HG02798 (cell line): ENCODE measurements at regions not wholly inside any gene's neighbourhood (a gene's known extent, or its start where the extent isn't known, plus 50 kb on each side); places are given as distances from the start of the nearest gene placed in this dataset.

Experiments
- ATAC-seq: cut with Tn5 transposase; IDR thresholded peaks from one replicate; pipeline ENCODE4 v1.9.1; 2021; ENCODE audit warnings: mild to moderate bottlenecking; ENCODE audit not compliant: unreplicated experiment, poor library complexity

GRCh38 chr10:124288928-124289850, 129.5 kb downstream of the OAT start:
- ATAC-seq, result no peak

DNA sequence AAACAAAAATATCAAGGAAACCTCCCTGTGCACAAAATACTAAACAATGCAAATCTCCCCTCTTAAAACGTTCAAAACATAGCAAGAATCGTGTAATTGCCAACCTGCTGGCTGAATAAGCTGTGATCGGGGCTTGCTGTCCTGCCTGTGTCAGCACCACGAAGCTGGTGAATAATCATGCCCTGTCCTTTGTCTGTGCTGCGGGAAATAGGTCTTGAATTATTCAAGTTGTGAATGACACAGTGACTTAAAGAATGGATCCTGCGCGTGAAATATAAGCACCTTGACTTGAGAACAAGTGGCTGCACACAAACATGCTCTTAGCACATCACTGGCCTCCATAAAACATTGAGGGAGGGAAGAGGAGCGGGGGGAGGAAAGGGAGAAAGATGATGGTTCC, 130.2 kb downstream of the OAT start:
- no peak for ATAC-seq

DNA sequence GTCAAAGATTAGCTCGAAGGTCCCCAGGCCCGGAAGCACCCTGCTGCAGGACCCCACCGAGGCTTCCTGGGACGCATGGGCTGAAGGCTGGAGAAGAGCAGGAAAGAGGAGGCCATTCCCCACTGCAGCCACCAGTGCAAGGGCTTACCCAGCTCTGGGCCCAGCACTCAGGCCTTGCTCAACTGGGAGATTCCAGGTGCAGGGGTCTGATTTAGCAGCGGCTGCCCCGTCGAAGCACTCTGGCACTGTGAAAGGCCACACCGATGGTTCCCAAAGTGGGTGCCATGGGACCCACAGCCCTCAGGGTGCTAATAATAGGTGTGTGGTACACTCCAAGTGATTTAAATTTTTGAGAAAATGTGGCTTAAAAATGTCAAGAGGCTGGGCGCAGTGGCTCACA, 130.9 kb downstream of the OAT start:
- no peak for ATAC-seq

DNA sequence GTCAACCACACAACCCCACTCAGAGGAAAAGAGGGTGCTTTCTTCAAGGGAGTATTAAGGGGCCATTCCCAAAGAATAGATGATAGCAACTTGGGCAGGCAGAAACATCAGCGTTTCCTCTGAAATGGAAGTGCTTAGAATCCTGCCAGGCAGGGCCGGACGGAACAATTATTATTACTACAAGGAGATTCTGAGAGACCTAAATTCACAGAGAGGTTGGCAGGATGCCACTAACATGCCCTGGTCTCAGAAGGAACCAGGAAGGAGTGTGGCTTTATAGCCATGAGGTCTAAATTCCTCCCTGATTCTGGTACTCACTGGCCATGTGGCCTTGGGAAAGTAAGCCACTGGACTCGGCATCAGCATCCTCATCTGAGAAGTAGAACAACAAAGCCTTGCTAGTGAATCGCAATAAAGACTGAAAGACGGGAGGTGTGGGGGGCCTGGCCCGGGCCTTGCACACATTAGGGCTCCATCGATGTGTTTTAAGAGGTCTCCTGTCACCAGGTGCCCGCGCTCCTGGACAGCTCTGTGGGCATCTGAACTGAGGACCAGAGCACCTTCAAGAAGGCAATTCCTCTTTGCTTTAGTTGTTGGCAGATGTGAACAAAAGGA, 131.5 kb downstream of the OAT start:
- ATAC-seq, result no peak

DNA sequence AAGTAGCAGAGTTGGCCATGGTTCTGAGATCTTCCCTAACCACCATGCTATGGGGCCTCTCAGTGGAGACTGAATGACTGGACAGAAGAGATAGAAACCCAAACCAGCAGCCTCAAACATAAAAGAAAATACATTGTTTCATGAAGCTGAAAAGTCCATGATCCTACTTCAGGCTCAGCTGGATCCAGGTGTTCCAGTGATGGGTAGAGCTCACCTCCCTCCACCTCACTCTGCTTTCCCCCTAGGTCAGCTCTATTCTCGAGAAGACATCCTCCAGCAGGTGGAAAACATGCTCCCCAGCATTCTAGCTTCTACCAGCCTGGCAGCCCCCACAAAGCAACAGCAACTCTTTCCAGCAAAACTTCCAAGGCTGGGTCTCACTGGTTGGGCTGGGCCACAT, 132.1 kb downstream of the OAT start:
- no peak for ATAC-seq

DNA sequence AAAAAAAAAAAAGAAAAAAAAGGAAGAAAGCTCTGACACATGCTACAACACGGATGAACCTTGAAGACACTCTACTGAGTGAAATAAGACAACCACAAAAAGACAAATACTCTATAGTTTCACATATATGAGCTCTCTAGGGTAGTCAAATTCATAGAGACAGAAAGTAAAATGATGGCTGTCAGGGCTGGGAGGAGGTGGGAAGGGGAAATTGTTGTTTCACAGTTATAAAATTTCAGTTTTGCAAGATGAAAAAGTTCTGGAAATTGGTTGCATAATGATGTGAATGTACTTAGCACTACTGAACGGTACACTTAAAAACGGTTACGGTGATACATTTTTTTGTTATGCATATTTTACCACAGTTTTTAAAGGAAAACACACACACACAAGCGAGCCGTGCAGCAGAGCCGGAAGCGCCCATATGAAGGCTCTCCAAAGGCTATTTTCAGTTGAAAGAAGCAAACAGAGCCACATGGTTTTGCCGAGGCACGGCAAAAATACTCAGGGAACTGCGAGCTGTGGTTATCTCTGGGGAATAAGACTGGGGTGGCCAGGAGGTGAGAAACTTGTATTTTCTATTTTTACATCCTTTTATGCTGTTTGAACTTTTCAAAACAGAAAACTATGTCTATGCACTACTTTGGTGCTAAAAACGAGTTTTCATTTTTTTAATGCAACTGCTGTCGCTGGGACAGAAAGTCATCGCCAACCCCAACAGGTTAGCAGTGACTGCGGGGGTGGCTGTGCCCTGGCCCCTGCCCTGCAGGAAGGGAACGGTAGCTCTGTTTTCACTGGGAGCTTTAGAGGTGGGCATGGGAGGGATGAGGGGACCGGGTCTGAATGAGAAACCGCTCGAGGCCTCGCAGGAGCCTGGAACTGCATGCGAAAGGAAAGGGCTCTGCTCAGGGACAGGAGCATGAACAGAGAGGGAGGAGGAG, 132.9 kb downstream of the OAT start:
- peak; percentile 72 for ATAC-seq

GRCh38 chr10:124283949-124284250, 134.8 kb downstream of the OAT start:
- no peak for ATAC-seq

GRCh38 chr10:124283215-124283948, 135.3 kb downstream of the OAT start:
- ATAC-seq, result no peak

DNA sequence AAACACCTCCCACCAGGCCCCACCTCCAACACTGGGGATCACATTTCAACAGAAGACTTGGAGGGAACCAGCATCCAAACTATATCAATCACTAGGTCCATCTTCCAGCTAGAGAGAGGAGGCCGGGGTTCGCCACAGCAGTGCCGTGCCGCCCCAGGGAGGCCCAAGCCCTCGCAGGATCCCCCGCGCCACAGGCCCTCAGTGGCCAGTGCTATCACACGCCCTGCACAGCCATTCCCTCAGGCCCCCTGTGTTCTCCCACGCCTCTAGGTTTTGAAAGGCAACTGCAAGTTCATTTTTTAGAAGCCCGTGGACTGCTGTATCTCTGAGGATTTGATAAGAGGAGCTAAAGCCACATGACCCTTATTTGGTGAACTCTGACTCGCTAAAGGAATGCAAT, 136.4 kb downstream of the OAT start:
- ATAC-seq, result no peak

DNA sequence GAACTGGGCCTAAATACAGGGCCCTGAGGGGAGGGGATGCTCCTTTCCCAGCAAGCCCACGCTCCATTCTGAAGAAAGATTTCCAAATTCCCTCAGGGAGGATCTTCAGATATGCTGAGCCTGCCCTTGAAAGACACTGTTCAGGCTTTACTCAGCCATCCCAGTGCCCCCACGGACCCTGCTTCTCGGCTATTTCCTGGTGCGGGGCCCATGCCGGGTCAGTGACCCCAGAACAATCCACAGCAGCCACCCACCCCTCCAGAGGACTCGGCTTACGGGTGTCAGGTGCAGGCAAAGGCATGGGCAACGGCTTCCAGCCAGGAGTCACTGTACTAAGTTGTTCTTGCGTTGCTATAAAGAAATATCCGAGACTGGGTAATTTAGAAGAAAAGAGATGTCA, 137.1 kb downstream of the OAT start:
- ATAC-seq, result no peak

- ATAC-seq, result no peak
These were observed 137.8 kb downstream of the OAT start for GRCh38 chr10:124280916-124281315.

DNA sequence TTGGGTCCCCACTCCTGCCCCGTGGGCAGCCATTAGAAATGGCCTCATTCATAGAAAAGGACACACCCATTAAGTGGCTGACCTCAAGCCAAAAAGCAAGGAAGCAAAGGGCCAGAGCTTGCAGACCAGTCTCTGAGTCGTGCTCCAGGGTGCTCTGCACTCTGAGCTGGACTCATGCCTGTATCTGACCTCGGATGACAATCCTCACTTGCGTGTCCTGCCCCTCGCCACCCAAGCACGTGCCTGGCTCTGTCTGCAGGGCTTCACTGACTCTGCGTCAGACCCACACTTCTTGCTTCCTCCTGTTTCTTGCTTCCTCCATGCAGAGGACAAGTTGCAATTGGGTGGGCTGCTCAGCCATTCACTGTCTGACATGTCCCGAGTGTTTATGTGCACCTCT, 138.8 kb downstream of the OAT start:
- ATAC-seq, result no peak

DNA sequence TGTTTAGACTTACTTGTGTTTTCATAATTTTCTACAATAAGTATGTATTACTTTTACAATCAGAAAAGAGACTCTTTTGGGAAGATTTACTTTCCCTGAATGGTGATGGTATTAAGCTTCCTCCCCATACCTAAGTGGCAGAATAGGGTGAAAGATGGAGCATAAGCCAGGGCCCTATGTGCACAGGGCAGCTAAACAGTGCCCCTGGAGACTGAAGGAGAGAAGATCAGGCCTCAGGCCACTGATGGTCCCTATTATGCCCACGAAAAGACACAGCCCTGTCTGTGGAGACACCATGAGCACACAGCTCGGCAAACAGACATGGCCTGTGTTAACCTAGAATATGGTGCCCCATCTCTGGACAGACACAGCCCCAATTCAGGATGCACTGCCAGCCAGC, 139.4 kb downstream of the OAT start:
- ATAC-seq, result no peak

- ATAC-seq, result no peak
These were observed 140.4 kb downstream of the OAT start for GRCh38 chr10:124278356-124278755.

DNA sequence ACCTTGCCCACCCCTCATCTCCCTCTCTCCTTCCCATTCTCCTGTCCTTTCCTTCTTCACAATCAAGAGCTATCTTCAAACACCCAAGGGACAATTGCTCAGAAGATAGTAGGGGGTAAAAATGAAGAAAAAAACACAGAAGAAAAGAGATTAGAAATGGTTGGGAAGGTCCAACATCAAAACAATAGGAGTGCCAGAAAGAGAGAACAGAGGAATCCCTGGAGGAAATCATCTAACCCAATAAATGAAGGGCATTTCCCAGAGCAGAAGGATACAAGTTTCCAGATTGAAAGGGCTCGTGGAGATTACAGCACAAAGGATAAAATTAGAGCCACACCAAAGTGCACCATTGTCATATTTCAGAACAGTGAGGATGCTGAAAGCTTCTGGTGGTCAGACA, 145.6 kb downstream of the OAT start:
- no peak for ATAC-seq

DNA sequence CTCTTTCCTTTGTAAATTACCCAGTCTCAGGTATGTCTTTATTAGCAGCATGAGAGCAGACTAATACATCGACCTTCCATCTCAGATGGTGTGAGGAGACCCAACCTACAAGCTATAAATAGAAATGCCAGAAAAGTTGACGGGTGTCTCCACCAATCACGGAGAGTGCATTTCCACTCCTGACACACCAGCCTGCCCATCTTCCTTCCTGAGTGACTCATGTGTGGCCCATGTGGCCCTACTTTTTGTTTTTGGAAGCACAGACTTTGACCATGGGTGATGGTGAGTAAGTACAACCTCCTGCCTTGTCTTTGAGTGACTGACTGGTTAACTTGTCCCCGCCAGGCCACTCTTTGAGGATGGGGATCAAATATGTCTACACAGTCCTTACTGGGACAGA, 147.0 kb downstream of the OAT start:
- no peak for ATAC-seq

GRCh38 chr10:124270530-124271327, 148.0 kb downstream of the OAT start:
- no peak for ATAC-seq

GRCh38 chr10:124268976-124269375, 149.7 kb downstream of the OAT start:
- no peak for ATAC-seq

GRCh38 chr10:124267911-124268549, 150.7 kb downstream of the OAT start:
- no peak for ATAC-seq
